Urinary bladder (tissue), 4 donors: ENCODE measurements at regions not wholly inside any gene's neighbourhood (a gene's known extent, or its start where the extent isn't known, plus 50 kb on each side); places are given as distances from the start of the nearest gene placed in this dataset. TPM values are rescaled to one million over a fixed set of nuclear protein-coding genes. Genes with fewer than 3 reads are reported as not detected.

Source experiments
- DNase-seq: peaks from one replicate; pipeline ENCODE4 v3.0.0-alpha.2; 2015; ENCODE audit errors: extremely low spot score
- H3K27ac ChIP-seq: one replicate; pipeline ENCODE4 v1.5.1; 2013; ENCODE audit warnings: low read depth, mild to moderate bottlenecking, moderate library complexity
- H3K36me3 ChIP-seq: one replicate; pipeline ENCODE4 v1.6.1; 2013; ENCODE audit warnings: mild to moderate bottlenecking, moderate library complexity; ENCODE audit not compliant: insufficient read depth
- H3K4me1 ChIP-seq: one replicate; pipeline ENCODE4 v1.6.1; 2013; ENCODE audit warnings: mild to moderate bottlenecking, moderate library complexity; ENCODE audit not compliant: insufficient read depth
- H3K4me3 ChIP-seq: one replicate; pipeline ENCODE4 v1.5.1; 2013; ENCODE audit warnings: low read depth, low read length
- WGBS: extraction: QIAGEN DNeasy Blood & Tissue Kit; methylation state at CpG from one replicate; pipeline ENCODE4 v1.1.7; 2013; 5-methylcytosine and 5-hydroxymethylcytosine counted together
- small RNA-seq: library from RNA; depleted of rRNA; stranded (forward); fragments of <200 nt; gene quantifications from one replicate; pipeline ENCODE3, GENCODE V24; 2014
- donor health status: healthy with polysubstance abuse.
- donor health status: healthy.

DNA sequence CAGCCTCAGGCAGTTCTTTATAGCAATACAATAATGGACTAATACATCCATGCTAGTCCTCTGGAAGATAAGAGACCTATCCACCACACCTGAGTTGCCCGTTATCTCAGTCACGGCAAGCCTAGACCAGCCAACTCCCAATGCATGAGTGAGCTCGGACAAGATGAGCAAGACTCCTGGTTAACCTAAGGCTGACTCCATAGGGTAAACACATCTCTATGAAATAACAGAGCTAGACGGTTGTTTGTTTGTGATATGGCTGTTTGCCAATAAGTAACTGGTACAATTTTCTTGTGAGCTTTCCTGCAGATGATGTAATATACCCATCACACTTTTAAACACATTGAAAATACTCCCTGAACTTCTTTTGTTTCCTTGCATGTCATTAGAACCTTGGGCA lies 70.6 kb upstream of the PHACTR1 start:
- Histone ChIP-seq H3K4me3 (no peak overlapping the region), H3K4me1 (no peaks in the 10 kb centered on the region), H3K36me3 (no peaks in the 10 kb centered on the region), H3K27ac (no peak overlapping the region)
- no peak for DNase-seq
- 47% methylated on average over 4 of the region's 4 CpGs for WGBS

DNA sequence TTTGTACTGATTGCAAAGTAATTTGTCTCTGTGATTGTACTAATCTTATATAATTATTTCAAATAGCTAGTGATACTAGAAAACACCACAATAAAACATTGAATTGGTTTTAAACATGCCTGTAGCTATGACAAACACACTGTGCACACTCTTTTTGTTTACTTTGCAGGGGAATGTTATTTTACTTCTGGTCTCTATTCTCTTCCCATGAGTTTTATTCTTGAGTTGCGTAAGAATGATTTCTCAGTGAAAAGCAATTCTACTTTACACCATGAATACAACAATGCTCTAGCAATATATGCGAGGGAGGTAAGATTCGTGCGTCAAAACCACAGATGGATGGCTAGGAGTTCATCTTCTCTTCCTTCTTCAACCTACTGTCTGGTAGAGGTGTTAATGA lies 68.4 kb upstream of the PHACTR1 start:
- no peak overlapping the region for H3K4me3 ChIP-seq

DNA sequence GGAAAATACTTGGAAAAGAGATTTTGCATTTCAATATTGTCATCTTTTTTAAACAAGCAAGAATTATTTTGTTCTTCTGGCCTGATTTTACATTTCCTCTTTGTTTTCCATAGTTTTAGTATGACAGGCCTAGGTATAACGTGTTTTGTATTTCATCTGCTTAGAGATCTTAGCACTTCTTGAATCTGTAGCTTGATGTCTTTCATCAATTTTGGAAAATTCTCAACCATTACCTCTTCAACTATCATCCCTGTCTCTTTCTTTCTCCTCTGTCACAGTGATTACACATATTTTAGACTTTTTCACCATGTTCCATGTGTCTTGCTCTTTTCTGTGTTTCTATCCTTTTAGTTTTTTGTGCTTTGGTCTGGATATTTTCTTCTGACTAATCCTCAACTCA lies 67.2 kb upstream of the PHACTR1 start:
- H3K36me3 ChIP-seq = no peaks in the 10 kb centered on the region
- H3K27ac ChIP-seq = no peak overlapping the region
- DNase-seq = no peak
- WGBS = 83% methylated on average over 1 of the region's 1 CpG
- H3K4me3 ChIP-seq = no peak overlapping the region
- H3K4me1 ChIP-seq = no peaks in the 10 kb centered on the region

More for the DNA sequence above, 68.4 kb upstream of the PHACTR1 start:
- DNase-seq = no peak
- no peak overlapping the region for H3K27ac ChIP-seq
- no peaks in the 10 kb centered on the region for H3K36me3 ChIP-seq
- no peaks in the 10 kb centered on the region for H3K4me1 ChIP-seq
- 87% methylated on average over 4 of the region's 4 CpGs for WGBS

DNA sequence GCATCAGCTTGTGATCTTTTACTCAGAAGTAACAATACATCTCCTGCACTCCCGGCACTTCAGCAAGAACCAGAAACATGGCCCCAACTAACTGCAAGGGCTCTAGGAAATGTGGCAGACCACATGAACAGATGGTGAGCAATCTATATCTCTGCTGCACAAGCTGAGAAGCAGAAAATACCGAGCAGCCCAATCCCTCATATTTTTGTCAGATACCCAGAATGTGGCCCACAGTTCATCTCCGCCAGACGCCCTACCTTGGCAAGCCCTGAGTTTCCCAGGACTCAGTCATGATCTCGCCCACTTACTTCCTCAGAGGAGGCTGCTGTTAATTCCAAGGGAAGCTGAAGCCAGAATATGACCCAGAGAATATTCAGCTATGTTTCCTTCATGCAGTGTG lies 63.1 kb upstream of the PHACTR1 start:
- Histone ChIP-seq H3K36me3 (no peaks in the 10 kb centered on the region), H3K4me3 (no peak overlapping the region), H3K4me1 (no peaks in the 10 kb centered on the region), H3K27ac (no peak overlapping the region)
- DNase-seq = no peak
- 52% methylated on average over 5 of the region's 5 CpGs for WGBS

DNA sequence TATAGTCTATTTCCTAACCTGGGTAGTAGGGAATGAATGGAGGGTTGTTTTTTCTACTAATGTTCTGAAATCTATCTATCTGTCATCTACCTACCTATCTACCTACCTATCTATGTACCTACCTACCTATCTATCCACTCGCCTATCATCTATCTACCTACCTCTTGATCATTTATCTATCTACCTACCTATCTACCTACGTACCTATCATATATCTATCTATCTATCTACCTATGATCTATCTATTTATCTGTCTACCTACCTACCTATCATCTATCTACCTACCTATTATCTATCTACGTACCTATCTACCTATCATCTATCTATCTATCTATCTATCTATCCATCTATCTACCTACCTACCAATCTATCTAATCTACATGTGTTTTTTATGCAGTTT lies 62.5 kb upstream of the PHACTR1 start:
- Histone ChIP-seq H3K4me3 (no peak overlapping the region), H3K27ac (no peak overlapping the region), H3K4me1 (no peaks in the 10 kb centered on the region), H3K36me3 (no peaks in the 10 kb centered on the region)
- 78% methylated on average over 3 of the region's 3 CpGs for WGBS
- no peak for DNase-seq

DNA sequence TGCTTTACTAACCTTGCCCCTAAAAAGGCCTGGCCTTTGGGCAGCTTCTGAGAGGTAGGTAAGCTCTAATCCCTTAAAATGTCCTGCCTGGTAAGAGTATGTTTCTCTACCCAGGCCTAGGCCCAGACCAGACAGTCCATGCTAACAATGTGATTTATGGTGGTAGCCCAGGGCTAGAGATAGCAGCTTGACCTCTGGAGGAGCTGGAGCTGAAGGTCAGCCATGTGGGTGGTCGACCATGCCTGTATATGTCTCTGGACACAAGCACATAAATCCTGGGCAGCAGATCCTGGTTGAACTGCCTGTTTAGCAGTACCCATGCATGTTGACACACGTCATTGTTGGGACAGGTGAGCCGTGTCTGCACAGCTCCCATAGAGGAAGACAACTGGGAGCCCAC lies 62.1 kb upstream of the PHACTR1 start:
- H3K27ac ChIP-seq = no peak overlapping the region
- 37% methylated on average over 3 of the region's 3 CpGs for WGBS
- H3K4me1 ChIP-seq = no peaks in the 10 kb centered on the region
- H3K4me3 ChIP-seq = no peak overlapping the region
- H3K36me3 ChIP-seq = no peaks in the 10 kb centered on the region
- DNase-seq = no peak

DNA sequence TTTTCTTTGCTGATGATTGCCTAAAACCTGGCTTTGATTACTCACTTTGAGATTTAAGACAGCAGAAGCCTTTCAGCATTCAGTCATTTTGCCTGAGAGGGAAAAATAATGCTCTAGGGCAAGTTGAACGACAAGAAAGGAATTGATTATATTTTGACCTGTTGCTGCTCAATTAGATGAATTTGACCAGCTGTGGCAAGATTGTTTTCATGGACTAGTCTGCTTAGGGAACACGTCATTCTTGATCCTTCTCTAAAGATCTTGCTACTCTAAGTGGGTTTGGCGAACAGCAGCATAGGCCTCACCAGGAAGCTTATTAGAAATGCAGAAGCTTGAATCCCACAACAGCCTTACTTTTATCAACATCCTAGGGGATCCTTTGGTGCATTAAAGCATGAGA lies 59.7 kb upstream of the PHACTR1 start:
- H3K4me1 ChIP-seq = no peaks in the 10 kb centered on the region
- 53% methylated on average over 3 of the region's 3 CpGs for WGBS
- no peak for DNase-seq

DNA sequence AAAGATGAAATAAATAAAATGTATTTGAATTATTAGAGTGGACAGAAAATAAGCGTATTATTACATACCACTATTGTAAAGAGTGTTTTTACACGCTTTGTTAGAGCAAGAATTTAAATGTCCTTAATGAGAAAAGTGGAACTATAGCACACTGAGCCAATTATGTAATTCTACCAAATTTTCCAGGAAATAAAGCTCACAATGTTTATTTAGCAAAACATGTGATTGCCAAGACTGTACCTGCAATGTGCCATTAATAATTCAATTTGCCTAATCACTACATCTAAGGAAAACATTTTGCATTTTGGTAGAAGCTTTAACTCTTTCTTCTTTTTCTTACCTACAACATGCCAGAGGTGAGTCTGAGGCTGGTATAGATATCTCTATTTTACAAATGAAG lies 58.7 kb upstream of the PHACTR1 start:
- no peak overlapping the region for H3K27ac ChIP-seq
- DNase-seq = no peak
- 92% methylated on average over 2 of the region's 2 CpGs for WGBS

More for the DNA sequence above, 59.7 kb upstream of the PHACTR1 start:
- Histone ChIP-seq H3K36me3 (no peaks in the 10 kb centered on the region), H3K4me3 (no peak overlapping the region), H3K27ac (no peak overlapping the region)

DNA sequence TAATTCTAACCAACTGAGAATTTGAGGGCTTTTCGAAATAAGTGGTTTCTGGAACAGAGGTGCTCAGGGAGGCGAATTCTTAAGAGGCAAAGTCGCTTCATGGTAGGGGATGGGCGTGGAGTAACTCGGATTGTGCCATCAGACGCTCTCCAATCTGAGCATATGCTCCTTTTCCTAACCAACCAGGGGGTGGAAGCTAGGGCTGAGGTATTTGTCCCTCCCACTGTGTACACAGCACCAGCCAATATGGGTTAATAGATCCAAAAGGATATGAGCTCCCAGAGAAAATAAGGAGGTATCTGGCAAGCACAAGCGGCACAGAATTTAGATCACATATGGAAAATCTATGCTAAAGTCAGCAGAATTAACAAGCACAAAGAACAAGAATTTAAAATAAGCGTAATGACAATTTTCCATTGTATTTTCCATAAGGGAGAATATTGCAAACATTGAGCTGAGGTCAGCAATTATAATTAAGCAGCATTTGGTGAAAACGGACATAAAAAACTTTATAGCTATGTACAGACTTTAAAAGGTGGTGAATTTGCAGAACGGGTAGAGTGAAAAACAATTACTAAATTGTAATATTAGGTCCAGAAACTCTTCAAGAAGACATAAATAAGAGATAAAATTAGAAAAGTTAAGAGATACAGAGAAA lies 55.0 kb upstream of the PHACTR1 start:
- DNase-seq = no peak
- Histone ChIP-seq H3K36me3 (no peaks in the 10 kb centered on the region), H3K4me3 (no peak overlapping the region), H3K27ac (no peak overlapping the region), H3K4me1 (no peaks in the 10 kb centered on the region)
- 82% methylated on average over 10 of the region's 10 CpGs for WGBS

More for the DNA sequence above, 58.7 kb upstream of the PHACTR1 start:
- no peaks in the 10 kb centered on the region for H3K4me1 ChIP-seq
- no peak overlapping the region for H3K4me3 ChIP-seq
- H3K36me3 ChIP-seq = no peaks in the 10 kb centered on the region

Small RNAs in the stretch of these regions (small RNA-seq; reads per million reads assigned to genes)
- not detected for gene RN7SKP293
